Neural progenitor cell (in vitro differentiated cells): ENCODE measurements at regions not wholly inside any gene's neighbourhood (a gene's known extent, or its start where the extent isn't known, plus 50 kb on each side); places are given as distances from the start of the nearest gene placed in this dataset.

ENCODE experiments used
- DNase-seq: peaks from one replicate; pipeline ENCODE4 v3.0.0-alpha.2; 2016; ENCODE audit warnings: low spot score
- H2AFZ ChIP-seq: fragments of 200-600 bp; sonication (generic); replicated peaks from 2 replicates; pipeline ENCODE4 v1.6.1; 2016; ENCODE audit warnings: antibody characterized with exemption
- H3F3A ChIP-seq: fragments of 200-600 bp; sonication (generic); 2 replicates; pipeline ENCODE4 v1.6.1; 2016; ENCODE audit warnings: antibody characterized with exemption, low read depth
- H3K27ac ChIP-seq: fragments of 200-600 bp; sonication (generic); 2 replicates; pipeline ENCODE4 v1.5.1; 2016; ENCODE audit warnings: mild to moderate bottlenecking
- H3K27me3 ChIP-seq: fragments of 200-600 bp; sonication (generic); 2 replicates; pipeline ENCODE4 v1.6.1; 2016; ENCODE audit warnings: mild to moderate bottlenecking, moderate library complexity
- H3K36me3 ChIP-seq: fragments of 200-600 bp; sonication (generic); 2 replicates; pipeline ENCODE4 v1.5.1; 2016
- H3K4me1 ChIP-seq: fragments of 200-600 bp; sonication (generic); 2 replicates; pipeline ENCODE4 v1.6.1; 2016; ENCODE audit warnings: mixed run types
- H3K4me2 ChIP-seq: fragments of 200-600 bp; sonication (generic); 2 replicates; pipeline ENCODE4 v1.6.1; 2016
- H3K4me3 ChIP-seq: fragments of 200-600 bp; sonication (generic); 2 replicates; pipeline ENCODE4 v1.5.1; 2016
- H3K79me2 ChIP-seq: fragments of 200-600 bp; sonication (generic); 2 replicates; pipeline ENCODE4 v1.6.1; 2016; ENCODE audit warnings: low read depth
- H3K9ac ChIP-seq: fragments of 200-600 bp; sonication (generic); 2 replicates; pipeline ENCODE4 v1.6.1; 2016
- H3K9me3 ChIP-seq: fragments of 200-600 bp; sonication (generic); 2 replicates; pipeline ENCODE4 v1.5.1; 2016; ENCODE audit warnings: low read depth
- H4K20me1 ChIP-seq: fragments of 200-600 bp; sonication (generic); 2 replicates; pipeline ENCODE4 v1.6.1; 2016; ENCODE audit warnings: low read depth
- H3K27ac Mint-ChIP-seq: 3 replicates; pipeline ENCODE4 v1.8.0; 2021; ENCODE audit warnings: mixed read lengths
- H3K27me3 Mint-ChIP-seq: 2 replicates; pipeline ENCODE4 v1.8.0; 2022; ENCODE audit warnings: low read depth, mild to moderate bottlenecking, inconsistent platforms, moderate library complexity, mixed read lengths; ENCODE audit not compliant: insufficient read depth
- H3K36me3 Mint-ChIP-seq: 3 replicates; pipeline ENCODE4 v1.8.0; 2021; ENCODE audit warnings: mixed read lengths
- H3K4me1 Mint-ChIP-seq: 3 replicates; pipeline ENCODE4 v1.8.0; 2021; ENCODE audit warnings: mixed read lengths
- H3K4me3 Mint-ChIP-seq: 3 replicates; pipeline ENCODE4 v1.8.0; 2021; ENCODE audit warnings: mild to moderate bottlenecking, moderate library complexity, mixed read lengths
- H3K9me3 Mint-ChIP-seq: 3 replicates; pipeline ENCODE4 v1.8.0; 2020; ENCODE audit warnings: mixed read lengths
- CTCF ChIP-seq: fragments of 200-600 bp; sonication (generic); IDR thresholded peaks from 2 replicates; pipeline ENCODE4 v1.5.1; 2017; ENCODE audit warnings: antibody characterized with exemption, mild to moderate bottlenecking
- EZH2 ChIP-seq: fragments of 200-600 bp; sonication (generic); IDR thresholded peaks from 2 replicates; pipeline ENCODE4 v1.6.1; 2017; ENCODE audit warnings: antibody characterized with exemption, mild to moderate bottlenecking, moderate library complexity
- EZH2phosphoT487 ChIP-seq: fragments of 200-600 bp; sonication (generic); IDR thresholded peaks from 2 replicates; pipeline ENCODE4 v1.6.1; 2017; ENCODE audit warnings: antibody characterized with exemption

DNA sequence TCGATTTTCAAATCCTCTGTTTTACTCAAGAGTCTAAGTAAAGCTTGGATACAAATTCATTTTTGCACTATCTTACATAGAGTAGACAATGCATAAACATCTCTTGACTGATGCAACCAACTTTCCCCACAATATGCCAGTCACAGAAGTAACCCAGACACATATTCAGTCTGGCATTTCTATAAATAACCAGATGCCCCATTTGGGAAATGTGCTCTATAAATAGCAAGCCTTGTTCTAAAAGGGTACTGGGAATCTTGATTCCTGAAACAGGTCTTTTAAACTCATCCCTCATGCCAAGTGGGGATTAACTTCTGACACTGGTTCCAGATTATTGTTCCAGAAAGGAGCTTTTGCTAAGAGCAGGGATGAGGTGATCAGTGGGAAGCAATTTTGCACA lies 411.7 kb downstream of the EPM2A start:
- Histone ChIP-seq H3K4me3 (no peak overlapping the region), H4K20me1 (no peaks in the 10 kb centered on the region), H2AFZ (no peak overlapping the region), H3K9me3 (no peaks in the 10 kb centered on the region), H3K9ac (no peak overlapping the region), H3K27me3 (no peaks in the 10 kb centered on the region), H3K4me1 (no peaks in the 10 kb centered on the region), H3K4me2 (no peak overlapping the region), H3K36me3 (no peaks in the 10 kb centered on the region), H3F3A (no peaks in the 10 kb centered on the region), H3K27ac (no peak overlapping the region), H3K79me2 (no peaks in the 10 kb centered on the region)
- Mint-ChIP-seq H3K27me3 (no peaks in the 10 kb centered on the region), H3K36me3 (no peaks in the 10 kb centered on the region), H3K9me3 (no peaks in the 10 kb centered on the region), H3K4me1 (no peaks in the 10 kb centered on the region), H3K4me3 (no peak overlapping the region), H3K27ac (no peak overlapping the region)
- TF ChIP-seq EZH2, result no peak
- TF ChIP-seq CTCF, result no peak
- TF ChIP-seq EZH2phosphoT487, result no peak
- no peak for DNase-seq

DNA sequence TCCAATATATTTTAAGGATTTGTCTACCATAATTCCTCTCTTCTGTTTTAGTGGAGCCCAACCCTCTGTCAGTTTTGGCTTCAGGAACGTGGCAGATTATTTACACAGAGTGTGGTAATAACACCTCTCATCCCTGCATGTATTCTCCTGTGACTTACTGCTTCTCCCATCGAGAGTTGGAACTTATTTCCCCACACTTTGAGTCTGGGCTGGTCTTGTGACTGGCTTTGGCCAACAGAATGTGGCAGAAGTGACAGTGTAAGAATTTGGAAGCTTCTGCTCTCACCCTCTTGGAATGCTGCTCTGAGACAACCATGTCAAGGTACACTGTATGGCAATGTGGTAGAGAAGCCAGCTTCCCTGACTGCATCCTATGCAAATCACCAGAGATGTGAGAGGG lies 407.7 kb downstream of the EPM2A start:
- H3K79me2 ChIP-seq, result no peaks in the 10 kb centered on the region
- H3K4me3 Mint-ChIP-seq, result no peak overlapping the region
- no peaks in the 10 kb centered on the region for H3K9me3 Mint-ChIP-seq
- peaks cover 2% of the 10 kb centered on the region for H3K4me1 Mint-ChIP-seq
- H3K9ac ChIP-seq, result no peak overlapping the region
- no peaks in the 10 kb centered on the region for H3K27me3 ChIP-seq
- no peak overlapping the region for H3K4me2 ChIP-seq
- no peaks in the 10 kb centered on the region for H3K9me3 ChIP-seq
- no peak overlapping the region for H3K27ac Mint-ChIP-seq
- peaks cover 6% of the 10 kb centered on the region for H3K4me1 ChIP-seq
- no peak for TF ChIP-seq CTCF
- no peak for TF ChIP-seq EZH2
- TF ChIP-seq EZH2phosphoT487, result no peak
- no peak overlapping the region for H3K27ac ChIP-seq
- H2AFZ ChIP-seq, result no peak overlapping the region
- H4K20me1 ChIP-seq, result no peaks in the 10 kb centered on the region
- no peak for DNase-seq
- H3K27me3 Mint-ChIP-seq, result no peaks in the 10 kb centered on the region
- no peak overlapping the region for H3K4me3 ChIP-seq
- no peaks in the 10 kb centered on the region for H3K36me3 ChIP-seq
- no peaks in the 10 kb centered on the region for H3F3A ChIP-seq
- no peaks in the 10 kb centered on the region for H3K36me3 Mint-ChIP-seq

GRCh38 chr6:145329257-145329656 lies 406.1 kb downstream of the EPM2A start:
- Mint-ChIP-seq H3K27me3 (no peaks in the 10 kb centered on the region), H3K9me3 (no peaks in the 10 kb centered on the region), H3K4me1 (peaks cover 2% of the 10 kb centered on the region), H3K4me3 (no peak overlapping the region), H3K36me3 (no peaks in the 10 kb centered on the region), H3K27ac (no peak overlapping the region)
- DNase-seq, result no peak
- Histone ChIP-seq H3K4me3 (no peak overlapping the region), H3F3A (no peaks in the 10 kb centered on the region), H4K20me1 (no peaks in the 10 kb centered on the region), H3K4me1 (peaks cover 6% of the 10 kb centered on the region), H3K79me2 (no peaks in the 10 kb centered on the region), H3K27ac (no peak overlapping the region), H3K4me2 (no peak overlapping the region), H3K36me3 (no peaks in the 10 kb centered on the region), H3K9me3 (no peaks in the 10 kb centered on the region), H3K9ac (no peak overlapping the region), H3K27me3 (no peaks in the 10 kb centered on the region), H2AFZ (no peak overlapping the region)
- TF ChIP-seq EZH2phosphoT487 (no peak), EZH2 (no peak), CTCF (no peak)

DNA sequence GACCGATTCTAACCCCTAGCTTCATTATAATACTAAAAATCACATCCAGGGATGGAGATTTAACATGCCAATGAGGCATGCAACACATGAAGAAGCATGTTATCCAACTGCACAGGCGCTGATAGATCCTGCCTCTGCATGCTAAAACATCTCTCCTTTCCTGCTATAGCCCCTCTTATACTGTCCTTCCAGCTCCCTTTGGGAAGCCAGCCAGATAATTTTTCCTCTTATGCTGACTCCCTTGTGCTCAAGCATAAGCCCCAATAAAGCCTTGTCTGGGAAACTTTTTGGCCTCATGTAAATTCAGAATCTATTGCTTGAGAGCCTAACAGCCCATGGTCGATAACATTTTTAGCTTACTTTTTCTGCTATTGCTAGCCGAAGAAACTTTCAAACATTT lies 404.3 kb downstream of the EPM2A start:
- H3K36me3 Mint-ChIP-seq, result no peaks in the 10 kb centered on the region
- Histone ChIP-seq H3K79me2 (no peaks in the 10 kb centered on the region), H3K36me3 (no peaks in the 10 kb centered on the region), H3K4me1 (peaks cover 6% of the 10 kb centered on the region), H2AFZ (no peak overlapping the region), H3K9me3 (no peaks in the 10 kb centered on the region), H3K4me2 (no peak overlapping the region), H3K27me3 (no peaks in the 10 kb centered on the region), H3K4me3 (no peak overlapping the region), H4K20me1 (no peaks in the 10 kb centered on the region), H3F3A (no peaks in the 10 kb centered on the region), H3K9ac (no peak overlapping the region), H3K27ac (no peak overlapping the region)
- no peaks in the 10 kb centered on the region for H3K27me3 Mint-ChIP-seq
- TF ChIP-seq EZH2, result no peak
- TF ChIP-seq CTCF, result no peak
- TF ChIP-seq EZH2phosphoT487, result no peak
- no peak for DNase-seq
- no peak overlapping the region for H3K4me3 Mint-ChIP-seq
- H3K9me3 Mint-ChIP-seq, result no peaks in the 10 kb centered on the region
- H3K4me1 Mint-ChIP-seq, result peaks cover 2% of the 10 kb centered on the region
- H3K27ac Mint-ChIP-seq, result no peak overlapping the region
